Panc1 (cell line): ENCODE measurements at regions not wholly inside any gene's neighbourhood (a gene's known extent, or its start where the extent isn't known, plus 50 kb on each side); places are given as distances from the start of the nearest gene placed in this dataset.

Experiments
- ATAC-seq: fragments of 200-7000 bp; cut with Tn5 transposase; 2 replicates; pipeline ENCODE4 v1.9.1; 2020; ENCODE audit warnings: mild to moderate bottlenecking, moderate library complexity
- BruUV-seq: library from RNA; stranded (reverse); fragments of 400-500 nt; replicated peaks from 2 replicates; lab custom pipeline; 2021; lab: Mats Ljungman, UMichigan
- CTCF ChIA-PET: fragments of 300-600 bp; sonication (Branson Sonifier 250); formaldehyde crosslinking; loops from one replicate; lab custom pipeline; 2022; ENCODE audit warnings: antibody characterized with exemption; lab: Charles Lee
- POLR2A ChIA-PET: fragments of 300-600 bp; sonication (Branson Sonifier 250); formaldehyde crosslinking; loops from one replicate; lab custom pipeline; 2022; ENCODE audit warnings: antibody characterized with exemption; lab: Charles Lee
- DNase-seq: peaks from one replicate; pipeline ENCODE4 v3.0.0-alpha.2; 2010; ENCODE audit warnings: low read depth, low spot score
- H3K27ac ChIP-seq: 2 replicates; pipeline ENCODE4 v1.5.1; 2011; ENCODE audit warnings: mild to moderate bottlenecking, low read length, inconsistent platforms
- H3K27me3 ChIP-seq: fragments of 200-500 bp; sonication (Bioruptor generic); 2 replicates; pipeline ENCODE4 v1.6.0; 2014; ENCODE audit warnings: low read length, inconsistent platforms; ENCODE audit not compliant: control insufficient read depth, insufficient read depth
- H3K36me3 ChIP-seq: fragments of 200-500 bp; sonication (Bioruptor generic); 2 replicates; pipeline ENCODE4 v1.5.1; 2014; ENCODE audit warnings: inconsistent platforms, mild to moderate bottlenecking, low read length, moderate library complexity; ENCODE audit not compliant: control insufficient read depth, insufficient read depth
- H3K4me1 ChIP-seq: 2 replicates; pipeline ENCODE4 v1.5.1; 2011; ENCODE audit warnings: inconsistent platforms, mild to moderate bottlenecking, low read length, moderate library complexity; ENCODE audit not compliant: control insufficient read depth, insufficient read depth
- H3K4me3 ChIP-seq, 2 experiments: 2 replicates each; pipeline ENCODE4 v1.5.1; 2011 to 2012; ENCODE audit warnings: low read depth in 2 of 2, low read length in 2 of 2, mild to moderate bottlenecking in 2 of 2, inconsistent platforms in 1 of 2, moderate library complexity in 1 of 2
- H3K9me3 ChIP-seq: fragments of 200-500 bp; sonication (Bioruptor generic); 2 replicates; pipeline ENCODE4 v1.5.1; 2014; ENCODE audit warnings: low read depth, mild to moderate bottlenecking, inconsistent platforms, low read length, moderate library complexity; ENCODE audit not compliant: control insufficient read depth, insufficient read depth
- CTCF ChIP-seq: fragments of 450-650 bp; IDR thresholded peaks from 2 replicates; pipeline ENCODE4 v1.5.1; 2017; ENCODE audit warnings: mild to moderate bottlenecking
- POLR2AphosphoS5 ChIP-seq: IDR thresholded peaks from 2 replicates; pipeline ENCODE4 v1.6.1; 2012; ENCODE audit warnings: mild to moderate bottlenecking, low read depth, low read length, moderate library complexity
- REST ChIP-seq, 2 experiments: IDR thresholded peaks; 2 replicates each; pipeline ENCODE4 v1.6.1; 2011 to 2012; ENCODE audit warnings: low read depth in 2 of 2, control low read depth in 1 of 2, low read length in 1 of 2, mild to moderate bottlenecking in 1 of 2, moderate library complexity in 1 of 2; ENCODE audit not compliant: insufficient read depth in 1 of 2
- SIN3A ChIP-seq: IDR thresholded peaks from 2 replicates; pipeline ENCODE4 v1.6.1; 2012; ENCODE audit warnings: low read depth, mild to moderate bottlenecking, low read length, moderate library complexity, borderline replicate concordance; ENCODE audit not compliant: insufficient read depth
- TCF7L2 ChIP-seq: IDR thresholded peaks from 2 replicates; pipeline ENCODE4 v1.6.1; 2011; ENCODE audit warnings: mild to moderate bottlenecking, low read depth, low read length, inconsistent platforms
- in situ Hi-C: cut with HindIII; loops from 2 replicates; pipeline ENCODE4 v1.10.0; 2016; ENCODE audit warnings: low sequenced_read_pairs, low pct_unique_long_range_greater_than_20kb
- intact Hi-C: fragments of 100-400 bp; cut with micrococcal nuclease; formaldehyde crosslinking; loops from one replicate; pipeline ENCODE4 v1.10.0; 2022; ENCODE audit not compliant: unreplicated experiment

DNA sequence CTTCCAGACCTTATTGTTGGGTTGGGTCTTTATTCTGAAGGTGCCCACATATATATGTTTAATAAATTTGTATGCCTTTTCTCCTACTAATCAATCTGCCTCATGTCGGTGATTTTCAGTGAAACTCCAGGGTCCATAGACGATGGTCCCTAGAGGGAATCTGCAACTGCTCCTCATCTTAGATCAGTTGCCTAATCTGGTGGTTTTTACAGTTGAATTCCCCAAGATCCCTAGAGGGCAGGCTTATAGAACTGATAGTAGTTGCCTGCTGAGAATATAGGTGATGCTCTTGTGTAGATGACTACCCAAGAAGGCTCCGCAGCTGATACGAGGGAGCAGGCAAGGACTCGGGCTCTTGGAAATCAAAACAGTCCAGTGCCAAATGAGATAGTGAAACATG, 619.2 kb upstream of the C16orf82 start:
- ATAC-seq = no peak
- CTCF ChIA-PET = no interaction called here
- BruUV-seq = no TSS peak
- no peak overlapping the region for H3K4me3 ChIP-seq
- POLR2A ChIA-PET = no interaction called here
- H3K36me3 ChIP-seq = no peaks in the 10 kb centered on the region
- H3K27ac ChIP-seq = no peak overlapping the region
- no peaks in the 10 kb centered on the region for H3K27me3 ChIP-seq
- intact Hi-C loops (no loop called here), in situ Hi-C loops (no loop called here)
- H3K4me1 ChIP-seq = no peaks in the 10 kb centered on the region
- TF ChIP-seq TCF7L2 (no peak), POLR2AphosphoS5 (no peak), CTCF (no peak), REST (IDR thresholded peaks at IDR 0.05; ENCODE audit: insufficient read depth in 1 of 2, low read depth in 2 of 2, low read length in 1 of 2) (no peak), SIN3A (no peak)
- H3K9me3 ChIP-seq = no peaks in the 10 kb centered on the region
- no peak for DNase-seq

GRCh38 chr16:26453215-26453614, 613.5 kb upstream of the C16orf82 start:
- DNase-seq = no peak
- POLR2A ChIA-PET = no interaction called here
- CTCF ChIA-PET = no interaction called here

More at GRCh38 chr16:26453215-26453614, 613.5 kb upstream of the C16orf82 start:
- Histone ChIP-seq H3K9me3 (no peaks in the 10 kb centered on the region), H3K27me3 (no peaks in the 10 kb centered on the region), H3K4me3 (no peak overlapping the region), H3K27ac (no peak overlapping the region), H3K4me1 (no peaks in the 10 kb centered on the region), H3K36me3 (no peaks in the 10 kb centered on the region)
- no peak for ATAC-seq
- intact Hi-C loops = no loop called here
- in situ Hi-C loops = no loop called here
- no TSS peak for BruUV-seq
- TF ChIP-seq CTCF (peak; percentile 25; the same call in 1 of the 2 replicates), REST (IDR thresholded peaks at IDR 0.05; ENCODE audit: insufficient read depth in 1 of 2, low read depth in 2 of 2, low read length in 1 of 2) (no peak)
